ENCODE measurements at regions not wholly inside any gene's neighbourhood (a gene's known extent, or its start where the extent isn't known, plus 50 kb on each side); places are given as distances from the start of the nearest gene placed in this dataset.

DNA sequence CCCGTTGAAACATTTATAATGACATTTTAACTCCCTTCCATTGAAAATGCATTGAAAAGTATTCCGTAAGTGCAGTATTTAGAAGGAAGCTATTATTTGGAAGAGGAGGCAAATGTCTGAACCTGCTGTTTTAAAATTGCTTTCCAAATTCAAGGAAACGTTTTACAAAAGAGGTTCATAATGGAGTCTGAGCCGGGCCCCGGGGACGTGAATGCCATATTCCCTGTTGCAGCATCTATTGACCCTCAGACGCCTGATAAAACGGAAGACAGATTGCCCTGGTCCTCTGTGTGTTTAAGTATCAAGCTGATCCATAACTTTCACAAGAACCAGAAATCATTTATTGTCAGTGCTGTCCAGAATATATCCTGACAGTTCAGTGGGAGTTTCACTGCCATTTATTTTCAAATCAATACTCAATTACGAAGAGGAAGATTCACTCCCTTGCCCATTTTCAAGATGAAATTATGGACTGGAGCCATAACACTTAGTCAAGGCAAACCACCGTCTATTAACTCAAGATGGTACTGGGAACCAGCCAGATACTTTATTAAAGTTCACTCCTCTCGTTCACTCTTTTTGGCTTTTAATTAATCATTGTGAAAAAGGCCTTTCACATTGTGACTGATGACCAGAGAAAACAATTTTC, 435.7 kb upstream of the PFKP start:
- TF ChIP-seq EZH2 (IDR thresholded peaks at IDR 0.05; ENCODE audit: borderline replicate concordance, low read depth, low read length, severe bottlenecking): no peak
- TF ChIP-seq, protein P1, sequence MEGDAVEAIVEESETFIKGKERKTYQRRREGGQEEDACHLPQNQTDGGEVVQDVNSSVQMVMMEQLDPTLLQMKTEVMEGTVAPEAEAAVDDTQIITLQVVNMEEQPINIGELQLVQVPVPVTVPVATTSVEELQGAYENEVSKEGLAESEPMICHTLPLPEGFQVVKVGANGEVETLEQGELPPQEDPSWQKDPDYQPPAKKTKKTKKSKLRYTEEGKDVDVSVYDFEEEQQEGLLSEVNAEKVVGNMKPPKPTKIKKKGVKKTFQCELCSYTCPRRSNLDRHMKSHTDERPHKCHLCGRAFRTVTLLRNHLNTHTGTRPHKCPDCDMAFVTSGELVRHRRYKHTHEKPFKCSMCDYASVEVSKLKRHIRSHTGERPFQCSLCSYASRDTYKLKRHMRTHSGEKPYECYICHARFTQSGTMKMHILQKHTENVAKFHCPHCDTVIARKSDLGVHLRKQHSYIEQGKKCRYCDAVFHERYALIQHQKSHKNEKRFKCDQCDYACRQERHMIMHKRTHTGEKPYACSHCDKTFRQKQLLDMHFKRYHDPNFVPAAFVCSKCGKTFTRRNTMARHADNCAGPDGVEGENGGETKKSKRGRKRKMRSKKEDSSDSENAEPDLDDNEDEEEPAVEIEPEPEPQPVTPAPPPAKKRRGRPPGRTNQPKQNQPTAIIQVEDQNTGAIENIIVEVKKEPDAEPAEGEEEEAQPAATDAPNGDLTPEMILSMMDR (IDR thresholded peaks at IDR 0.05; ENCODE audit: borderline replicate concordance, extremely low read depth, low read length, poor library complexity, severe bottlenecking): no peak
- H3K4me3 ChIP-seq (ENCODE audit: low read depth in 1 of 2, low read length in 2 of 2): no peak overlapping the region
- H3K36me3 ChIP-seq (ENCODE audit: insufficient read depth, low read length): no peaks in the 10 kb centered on the region
- no peaks in the 10 kb centered on the region for H3K79me2 ChIP-seq (ENCODE audit: insufficient read depth, low read length)
- ATAC-seq (ENCODE audit: insufficient read depth, low read depth): no peak
- no peak overlapping the region for H2AFZ ChIP-seq (ENCODE audit: low read depth, low read length)
- H3K9ac ChIP-seq (ENCODE audit: low read depth, low read length): no peak overlapping the region
- H3K27me3 ChIP-seq (ENCODE audit: insufficient read depth, low read length, poor library complexity): no peaks in the 10 kb centered on the region
- no peak overlapping the region for H3K4me2 ChIP-seq (ENCODE audit: insufficient read depth, low read length)
- H3K27ac ChIP-seq (ENCODE audit: low read length): no peak overlapping the region
- no peaks in the 10 kb centered on the region for H4K20me1 ChIP-seq (ENCODE audit: insufficient read depth, low read length)
- no peaks in the 10 kb centered on the region for H3K4me1 ChIP-seq (ENCODE audit: insufficient read depth, low read length)
- H3K9me3 ChIP-seq (ENCODE audit: insufficient read depth, low read length, severe bottlenecking): no peaks in the 10 kb centered on the region
- DNase-seq: no peak

DNA sequence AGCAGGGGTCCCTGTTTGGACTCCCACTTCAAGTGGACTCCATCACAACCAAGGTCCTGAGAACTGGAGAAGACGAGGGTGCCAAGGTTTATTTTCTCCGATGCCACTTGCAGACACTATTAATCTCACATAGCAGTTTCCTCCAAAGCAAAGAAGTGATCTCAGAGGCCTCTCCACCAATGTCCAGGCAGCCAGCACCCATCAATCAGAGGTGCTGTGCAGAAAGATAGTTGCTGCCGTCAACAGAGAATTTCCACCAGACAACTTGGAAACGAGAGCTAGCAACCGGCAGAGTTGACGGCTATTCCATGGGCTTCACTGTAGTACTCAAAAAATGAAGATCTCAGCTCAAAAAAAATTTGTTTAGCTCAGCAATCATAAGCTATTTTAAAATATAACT, 438.6 kb upstream of the PFKP start:
- H3K79me2 ChIP-seq (ENCODE audit: insufficient read depth, low read length): no peaks in the 10 kb centered on the region
- no peaks in the 10 kb centered on the region for H4K20me1 ChIP-seq (ENCODE audit: insufficient read depth, low read length)
- ATAC-seq (ENCODE audit: insufficient read depth, low read depth) (no peak), DNase-seq (no peak)
- no peaks in the 10 kb centered on the region for H3K27me3 ChIP-seq (ENCODE audit: insufficient read depth, low read length, poor library complexity)
- H3K4me3 ChIP-seq (ENCODE audit: low read depth in 1 of 2, low read length in 2 of 2): no peak overlapping the region
- H3K4me2 ChIP-seq (ENCODE audit: insufficient read depth, low read length): no peak overlapping the region
- TF ChIP-seq, protein P1 (IDR thresholded peaks at IDR 0.05; ENCODE audit: borderline replicate concordance, extremely low read depth, low read length, poor library complexity, severe bottlenecking): no peak
- TF ChIP-seq EZH2 (IDR thresholded peaks at IDR 0.05; ENCODE audit: borderline replicate concordance, low read depth, low read length, severe bottlenecking): no peak
- no peaks in the 10 kb centered on the region for H3K4me1 ChIP-seq (ENCODE audit: insufficient read depth, low read length)
- H3K9me3 ChIP-seq (ENCODE audit: insufficient read depth, low read length, severe bottlenecking): no peaks in the 10 kb centered on the region
- H3K36me3 ChIP-seq (ENCODE audit: insufficient read depth, low read length): no peaks in the 10 kb centered on the region
- no peak overlapping the region for H2AFZ ChIP-seq (ENCODE audit: low read depth, low read length)
- H3K9ac ChIP-seq (ENCODE audit: low read depth, low read length): no peak overlapping the region
- no peak overlapping the region for H3K27ac ChIP-seq (ENCODE audit: low read length)

DNA sequence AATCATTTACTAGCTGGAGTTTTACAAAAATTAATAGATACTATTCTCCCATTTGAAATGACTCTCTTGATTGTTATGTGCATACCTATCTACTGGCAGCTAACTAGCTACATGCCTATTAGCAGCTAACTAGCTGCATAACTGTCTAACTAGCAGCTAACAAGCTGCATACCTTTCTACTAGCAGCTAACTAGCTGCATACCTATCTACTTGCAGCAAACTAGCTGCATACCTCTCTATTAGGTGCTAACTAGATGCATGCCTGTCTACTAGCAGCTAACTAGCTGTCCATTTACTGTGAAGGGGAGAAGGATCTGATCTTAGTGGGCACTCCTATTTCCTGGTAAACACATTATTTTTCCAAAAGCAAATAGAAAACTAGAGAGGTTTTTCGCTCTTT, 439.4 kb upstream of the PFKP start:
- no peaks in the 10 kb centered on the region for H3K36me3 ChIP-seq (ENCODE audit: insufficient read depth, low read length)
- DNase-seq (no peak), ATAC-seq (ENCODE audit: insufficient read depth, low read depth) (no peak)
- no peaks in the 10 kb centered on the region for H3K9me3 ChIP-seq (ENCODE audit: insufficient read depth, low read length, severe bottlenecking)
- H3K27ac ChIP-seq (ENCODE audit: low read length): no peak overlapping the region
- no peak overlapping the region for H2AFZ ChIP-seq (ENCODE audit: low read depth, low read length)
- no peaks in the 10 kb centered on the region for H4K20me1 ChIP-seq (ENCODE audit: insufficient read depth, low read length)
- no peaks in the 10 kb centered on the region for H3K79me2 ChIP-seq (ENCODE audit: insufficient read depth, low read length)
- H3K4me2 ChIP-seq (ENCODE audit: insufficient read depth, low read length): no peak overlapping the region
- no peaks in the 10 kb centered on the region for H3K4me1 ChIP-seq (ENCODE audit: insufficient read depth, low read length)
- no peak overlapping the region for H3K4me3 ChIP-seq (ENCODE audit: low read depth in 1 of 2, low read length in 2 of 2)
- no peaks in the 10 kb centered on the region for H3K27me3 ChIP-seq (ENCODE audit: insufficient read depth, low read length, poor library complexity)
- TF ChIP-seq, protein P1 (IDR thresholded peaks at IDR 0.05; ENCODE audit: borderline replicate concordance, extremely low read depth, low read length, poor library complexity, severe bottlenecking): no peak
- TF ChIP-seq EZH2 (IDR thresholded peaks at IDR 0.05; ENCODE audit: borderline replicate concordance, low read depth, low read length, severe bottlenecking): no peak
- no peak overlapping the region for H3K9ac ChIP-seq (ENCODE audit: low read depth, low read length)

All from DND-41 (cell line).